Fibroblast of the aortic adventitia (primary cell): ENCODE measurements at regions not wholly inside any gene's neighbourhood (a gene's known extent, or its start where the extent isn't known, plus 50 kb on each side); places are given as distances from the start of the nearest gene placed in this dataset.

Source experiments
- DNase-seq: peaks from one replicate; pipeline ENCODE4 v3.0.0-alpha.2; 2010; ENCODE audit warnings: low read depth
- H3K4me3 ChIP-seq: 2 replicates; pipeline ENCODE4 v1.5.1; 2011; ENCODE audit warnings: low read depth, mild to moderate bottlenecking, control low read depth, low read length, moderate library complexity
- CTCF ChIP-seq: IDR thresholded peaks from 2 replicates; pipeline ENCODE4 v1.5.1; 2011; ENCODE audit warnings: mild to moderate bottlenecking, low read length, control low read depth, inconsistent platforms; ENCODE audit not compliant: insufficient read depth

GRCh38 chr17:69714669-69715068 lies 300.2 kb downstream of the MAP2K6 start:
- no peak for TF ChIP-seq CTCF
- DNase-seq, result peak; percentile 55

GRCh38 chr17:69715656-69716055 lies 301.2 kb downstream of the MAP2K6 start:
- TF ChIP-seq CTCF, result no peak
- no peak for DNase-seq
- no peak overlapping the region for H3K4me3 ChIP-seq

More at GRCh38 chr17:69714669-69715068, 300.2 kb downstream of the MAP2K6 start:
- H3K4me3 ChIP-seq, result no peak overlapping the region

- peak; percentile 58 for DNase-seq
- TF ChIP-seq CTCF, result no peak
Observed at GRCh38 chr17:69716556-69716955, 302.1 kb downstream of the MAP2K6 start.

GRCh38 chr17:69717214-69717613 lies 302.7 kb downstream of the MAP2K6 start:
- TF ChIP-seq CTCF, result no peak

More at GRCh38 chr17:69716556-69716955, 302.1 kb downstream of the MAP2K6 start:
- H3K4me3 ChIP-seq, result no peak overlapping the region

GRCh38 chr17:69717819-69718218 lies 303.3 kb downstream of the MAP2K6 start:
- no peak for DNase-seq
- no peak overlapping the region for H3K4me3 ChIP-seq
- TF ChIP-seq CTCF, result no peak

More at GRCh38 chr17:69717214-69717613, 302.7 kb downstream of the MAP2K6 start:
- no peak for DNase-seq
- H3K4me3 ChIP-seq, result no peak overlapping the region

GRCh38 chr17:69719474-69720048 lies 305.1 kb downstream of the MAP2K6 start:
- H3K4me3 ChIP-seq, result no peak overlapping the region
- no peak for DNase-seq
- TF ChIP-seq CTCF, result no peak

- DNase-seq, result no peak
- H3K4me3 ChIP-seq, result no peak overlapping the region
- no peak for TF ChIP-seq CTCF
Observed at GRCh38 chr17:69722518-69722917, 308.0 kb downstream of the MAP2K6 start.
